OCI-LY7 (cell line): ENCODE measurements at regions not wholly inside any gene's neighbourhood (a gene's known extent, or its start where the extent isn't known, plus 50 kb on each side); places are given as distances from the start of the nearest gene placed in this dataset.

Source experiments
- BruUV-seq: library from RNA; stranded (reverse); fragments of 400-500 nt; replicated peaks from 2 replicates; lab custom pipeline; 2021; lab: Mats Ljungman, UMichigan
- CTCF ChIA-PET: fragments of 300-600 bp; sonication (Branson Sonifier 250); formaldehyde crosslinking; loops from one replicate; lab custom pipeline; 2022; ENCODE audit warnings: antibody characterized with exemption; ENCODE audit not compliant: unreplicated experiment; lab: Charles Lee
- POLR2A ChIA-PET: fragments of 300-600 bp; sonication (Branson Sonifier 250); formaldehyde crosslinking; loops from one replicate; lab custom pipeline; 2022; ENCODE audit warnings: antibody characterized with exemption; lab: Charles Lee
- DNase-seq: peaks from one replicate; pipeline ENCODE4 v3.0.0-alpha.2; 2015; ENCODE audit warnings: low spot score
- H2AFZ ChIP-seq: fragments of 200-600 bp; sonication (generic), shearing (Covaris generic); 2 replicates; pipeline ENCODE4 v1.6.1; 2014; ENCODE audit warnings: mild to moderate bottlenecking, antibody characterized with exemption, low read length, moderate library complexity
- H3K27ac ChIP-seq: fragments of 200-600 bp; sonication (generic); 2 replicates; pipeline ENCODE4 v1.5.1; 2014; ENCODE audit warnings: mixed run types, low read depth, mild to moderate bottlenecking, moderate library complexity, low read length, inconsistent platforms; ENCODE audit not compliant: poor library complexity, severe bottlenecking
- H3K36me3 ChIP-seq: fragments of 200-600 bp; sonication (generic); 2 replicates; pipeline ENCODE4 v1.6.1; 2014; ENCODE audit warnings: mild to moderate bottlenecking, antibody characterized with exemption, low read length, moderate library complexity, mixed read lengths; ENCODE audit not compliant: insufficient read depth
- H3K4me1 ChIP-seq: fragments of 200-600 bp; sonication (generic); 2 replicates; pipeline ENCODE4 v1.5.1; 2014; ENCODE audit warnings: mild to moderate bottlenecking, low read length; ENCODE audit not compliant: insufficient read depth, poor library complexity, severe bottlenecking
- H3K4me2 ChIP-seq: fragments of 200-600 bp; sonication (generic); 2 replicates; pipeline ENCODE4 v1.6.1; 2014; ENCODE audit warnings: mild to moderate bottlenecking, low read length
- H3K4me3 ChIP-seq: fragments of 200-600 bp; sonication (generic); 2 replicates; pipeline ENCODE4 v1.5.1; 2014; ENCODE audit warnings: mild to moderate bottlenecking, low read depth, low read length; ENCODE audit not compliant: poor library complexity, severe bottlenecking
- H3K79me2 ChIP-seq: fragments of 200-600 bp; sonication (generic); 2 replicates; pipeline ENCODE4 v1.6.1; 2016; ENCODE audit warnings: low read depth, mild to moderate bottlenecking, low read length, moderate library complexity, mixed read lengths; ENCODE audit not compliant: insufficient read depth
- H3K9me2 ChIP-seq: fragments of 200-600 bp; sonication (generic); 2 replicates; pipeline ENCODE4 v1.6.1; 2016; ENCODE audit warnings: mild to moderate bottlenecking, low read length, mixed read lengths; ENCODE audit not compliant: insufficient read depth
- H3K9me3 ChIP-seq: fragments of 200-600 bp; sonication (generic); 2 replicates; pipeline ENCODE4 v1.6.1; 2014; ENCODE audit warnings: mild to moderate bottlenecking, mixed run types, low read length, mixed read lengths
- H4K20me1 ChIP-seq: fragments of 200-600 bp; sonication (generic); 2 replicates; pipeline ENCODE4 v1.6.1; 2014; ENCODE audit warnings: mild to moderate bottlenecking, antibody characterized with exemption, low read length, moderate library complexity, mixed read lengths; ENCODE audit not compliant: insufficient read depth
- EZH2phosphoT487 ChIP-seq: fragments of 200-600 bp; sonication (generic); IDR thresholded peaks from 2 replicates; pipeline ENCODE4 v1.6.1; 2018; ENCODE audit warnings: low read depth, borderline replicate concordance, mild to moderate bottlenecking, mixed run types, antibody characterized with exemption, low read length, moderate library complexity, mixed read lengths
- intact Hi-C: fragments of 100-400 bp; cut with micrococcal nuclease; formaldehyde crosslinking; loops from one replicate; pipeline ENCODE4 v1.10.0; 2022; ENCODE audit not compliant: unreplicated experiment
- TF ChIP-seq, protein P1 (sequence below): fragments of 200-600 bp; sonication (generic); conservative IDR thresholded peaks from 2 replicates; pipeline ENCODE4 v1.5.1; 2014; ENCODE audit warnings: mild to moderate bottlenecking, antibody characterized with exemption, low read length, moderate library complexity, mixed read lengths

DNA sequence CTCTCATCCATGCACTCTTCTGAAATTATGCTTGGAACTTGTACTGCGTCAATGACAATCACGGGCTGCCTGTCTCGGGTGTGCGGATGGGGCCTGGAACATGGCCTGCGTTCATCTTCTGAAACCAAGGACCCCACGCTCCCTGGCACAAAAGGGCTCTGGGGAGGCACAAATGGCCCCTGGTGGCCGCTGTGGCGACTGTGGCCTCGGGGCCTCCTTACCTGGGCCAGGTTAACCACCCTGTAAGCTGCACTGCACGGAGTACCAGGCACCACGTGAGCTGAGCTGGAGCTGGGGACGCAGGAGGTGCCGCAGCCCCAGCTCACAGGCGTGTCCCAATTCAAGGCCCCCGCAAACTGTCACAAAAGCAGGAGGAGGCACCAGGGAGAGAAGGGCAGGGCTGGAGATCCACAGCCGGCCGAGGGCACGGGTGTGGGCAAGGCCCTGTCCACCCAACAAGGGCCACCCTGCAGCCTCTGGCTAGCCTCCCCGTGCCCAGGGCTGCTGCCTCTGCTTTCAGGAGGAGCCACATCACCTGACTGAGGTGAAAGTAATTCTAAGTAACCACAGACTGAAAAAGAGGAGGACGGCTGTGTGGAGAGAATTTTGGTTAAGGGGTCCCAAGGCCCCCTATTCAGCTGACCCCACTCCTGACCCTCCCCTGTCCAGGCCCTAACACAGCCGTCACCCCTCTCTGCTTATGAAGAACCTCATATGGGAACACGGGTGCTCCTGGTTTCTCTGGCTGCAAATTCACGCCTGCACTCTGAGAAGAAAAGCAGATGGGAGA is 61.1 kb upstream of the GALNT9 start:
- intact Hi-C loops: no loop called here
- no peak overlapping the region for H3K4me3 ChIP-seq
- TF ChIP-seq, protein P1, sequence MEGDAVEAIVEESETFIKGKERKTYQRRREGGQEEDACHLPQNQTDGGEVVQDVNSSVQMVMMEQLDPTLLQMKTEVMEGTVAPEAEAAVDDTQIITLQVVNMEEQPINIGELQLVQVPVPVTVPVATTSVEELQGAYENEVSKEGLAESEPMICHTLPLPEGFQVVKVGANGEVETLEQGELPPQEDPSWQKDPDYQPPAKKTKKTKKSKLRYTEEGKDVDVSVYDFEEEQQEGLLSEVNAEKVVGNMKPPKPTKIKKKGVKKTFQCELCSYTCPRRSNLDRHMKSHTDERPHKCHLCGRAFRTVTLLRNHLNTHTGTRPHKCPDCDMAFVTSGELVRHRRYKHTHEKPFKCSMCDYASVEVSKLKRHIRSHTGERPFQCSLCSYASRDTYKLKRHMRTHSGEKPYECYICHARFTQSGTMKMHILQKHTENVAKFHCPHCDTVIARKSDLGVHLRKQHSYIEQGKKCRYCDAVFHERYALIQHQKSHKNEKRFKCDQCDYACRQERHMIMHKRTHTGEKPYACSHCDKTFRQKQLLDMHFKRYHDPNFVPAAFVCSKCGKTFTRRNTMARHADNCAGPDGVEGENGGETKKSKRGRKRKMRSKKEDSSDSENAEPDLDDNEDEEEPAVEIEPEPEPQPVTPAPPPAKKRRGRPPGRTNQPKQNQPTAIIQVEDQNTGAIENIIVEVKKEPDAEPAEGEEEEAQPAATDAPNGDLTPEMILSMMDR: no peak
- TF ChIP-seq EZH2phosphoT487: no peak
- DNase-seq: no peak
- POLR2A ChIA-PET: no interaction called here
- no peaks in the 10 kb centered on the region for H4K20me1 ChIP-seq
- CTCF ChIA-PET: no interaction called here
- no peaks in the 10 kb centered on the region for H3K4me1 ChIP-seq
- H3K27ac ChIP-seq: no peak overlapping the region
- no peaks in the 10 kb centered on the region for H3K36me3 ChIP-seq
- BruUV-seq: no TSS peak
- no peaks in the 10 kb centered on the region for H3K9me2 ChIP-seq
- H3K79me2 ChIP-seq: no peaks in the 10 kb centered on the region
- H3K9me3 ChIP-seq: no peaks in the 10 kb centered on the region
- H3K4me2 ChIP-seq: no peak overlapping the region
- no peak overlapping the region for H2AFZ ChIP-seq

DNA sequence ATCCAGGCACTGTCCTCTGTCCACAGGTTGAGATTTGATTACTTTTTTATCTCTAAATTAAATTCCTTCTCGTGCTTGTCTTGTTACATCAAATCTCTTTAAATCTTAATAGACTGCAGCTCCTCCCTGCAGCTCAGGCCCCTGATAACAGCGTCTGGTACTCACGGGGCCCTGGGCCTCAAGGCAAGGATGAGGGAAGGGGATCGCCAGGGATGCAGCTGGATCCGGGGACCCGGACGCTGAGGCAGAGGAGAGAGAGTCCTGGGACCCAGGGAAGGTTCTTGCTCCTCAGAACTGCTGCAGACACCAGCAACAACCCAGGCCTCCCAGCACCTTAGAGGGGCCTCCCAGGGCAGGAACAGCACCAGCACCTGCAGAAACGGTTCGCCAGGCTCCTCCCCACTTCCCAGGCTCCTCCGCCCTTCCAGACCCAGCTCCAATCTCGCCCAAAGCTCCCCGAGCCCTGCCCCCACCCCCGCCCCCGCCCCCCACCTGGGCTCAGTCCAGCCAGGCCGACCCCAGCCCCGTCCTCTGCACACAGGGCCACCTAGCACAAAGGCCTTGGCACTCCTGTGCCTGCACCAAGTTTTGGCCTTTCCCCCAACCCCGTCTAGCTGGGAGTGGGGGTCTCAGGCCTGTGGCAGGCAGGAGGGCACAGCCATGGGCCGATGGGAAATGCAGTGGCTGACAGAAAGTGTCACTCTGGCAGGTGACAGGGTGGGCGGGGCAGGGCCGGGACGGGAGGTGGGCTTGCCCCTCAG is 60.3 kb upstream of the GALNT9 start:
- Histone ChIP-seq H3K9me3 (no peaks in the 10 kb centered on the region), H3K9me2 (no peaks in the 10 kb centered on the region), H3K4me3 (no peak overlapping the region), H3K4me1 (no peaks in the 10 kb centered on the region), H3K79me2 (no peaks in the 10 kb centered on the region), H4K20me1 (no peaks in the 10 kb centered on the region), H2AFZ (no peak overlapping the region), H3K27ac (no peak overlapping the region), H3K4me2 (no peak overlapping the region), H3K36me3 (no peaks in the 10 kb centered on the region)
- CTCF ChIA-PET: no interaction called here
- POLR2A ChIA-PET: no interaction called here
- no peak for TF ChIP-seq EZH2phosphoT487
- TF ChIP-seq, protein P1: no peak
- no TSS peak for BruUV-seq
- DNase-seq: no peak
- intact Hi-C loops: no loop called here

DNA sequence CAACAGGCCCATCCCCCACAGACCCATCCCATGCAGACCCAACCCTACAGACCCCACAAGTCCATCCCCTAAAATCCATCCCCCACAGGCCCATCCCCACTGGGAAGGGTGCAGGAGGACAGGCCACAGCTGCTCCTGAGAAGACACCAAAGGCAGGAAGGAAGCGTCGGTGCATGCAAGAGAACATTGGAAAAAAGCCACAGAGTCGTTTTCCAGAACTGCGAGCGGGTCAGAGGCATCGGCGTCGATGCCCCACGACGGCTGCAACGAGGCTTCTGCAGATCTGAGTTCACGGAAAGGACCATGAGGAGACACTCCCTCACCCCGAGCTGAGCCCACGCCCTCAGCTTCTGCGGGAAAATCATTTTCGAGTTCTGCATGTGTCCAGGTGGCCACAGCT is 59.6 kb upstream of the GALNT9 start:
- CTCF ChIA-PET: no interaction called here
- DNase-seq: no peak
- TF ChIP-seq EZH2phosphoT487: no peak
- TF ChIP-seq, protein P1: no peak

More for the DNA sequence above, 59.6 kb upstream of the GALNT9 start:
- H4K20me1 ChIP-seq: no peaks in the 10 kb centered on the region
- H3K9me2 ChIP-seq: no peaks in the 10 kb centered on the region
- no peak overlapping the region for H3K27ac ChIP-seq
- intact Hi-C loops: no loop called here
- H3K36me3 ChIP-seq: no peaks in the 10 kb centered on the region
- H3K9me3 ChIP-seq: no peaks in the 10 kb centered on the region
- no peak overlapping the region for H3K4me3 ChIP-seq
- no peaks in the 10 kb centered on the region for H3K4me1 ChIP-seq
- H2AFZ ChIP-seq: no peak overlapping the region
- BruUV-seq: no TSS peak
- POLR2A ChIA-PET: no interaction called here
- H3K4me2 ChIP-seq: no peak overlapping the region
- no peaks in the 10 kb centered on the region for H3K79me2 ChIP-seq
